WTC11 (cell line): ENCODE measurements at regions not wholly inside any gene's neighbourhood (a gene's known extent, or its start where the extent isn't known, plus 50 kb on each side); places are given as distances from the start of the nearest gene placed in this dataset.

Source experiments
- ATAC-seq: fragments of 200-7000 bp; cut with Tn5 transposase; 2 replicates; pipeline ENCODE4 v1.10.0; 2021; ENCODE audit warnings: mild to moderate bottlenecking, moderate library complexity
- CTCF ChIA-PET: fragments of 300-600 bp; sonication (Branson Sonifier 250); formaldehyde crosslinking; loops from one replicate; lab custom pipeline; 2021; ENCODE audit warnings: antibody characterized with exemption; lab: Charles Lee
- POLR2A ChIA-PET: fragments of 350-600 bp; sonication (Branson Sonifier 250); formaldehyde crosslinking; loops from one replicate; lab custom pipeline; 2021; ENCODE audit warnings: antibody characterized with exemption; lab: Charles Lee
- DNase-seq: peaks from one replicate; pipeline ENCODE4 v3.0.0; 2021; ENCODE audit warnings: low spot score
- H3K27ac Mint-ChIP-seq: 2 replicates; pipeline ENCODE4 v1.8.0; 2021; ENCODE audit warnings: mixed read lengths
- H3K27me3 Mint-ChIP-seq: 2 replicates; pipeline ENCODE4 v1.8.0; 2021; ENCODE audit warnings: low read depth, mild to moderate bottlenecking, moderate library complexity, mixed read lengths
- H3K36me3 Mint-ChIP-seq: 2 replicates; pipeline ENCODE4 v1.8.0; 2021; ENCODE audit warnings: mixed read lengths
- H3K4me1 Mint-ChIP-seq: 2 replicates; pipeline ENCODE4 v1.8.0; 2022; ENCODE audit warnings: mixed read lengths
- H3K4me3 Mint-ChIP-seq: 2 replicates; pipeline ENCODE4 v1.8.0; 2021; ENCODE audit warnings: mild to moderate bottlenecking, moderate library complexity, mixed read lengths
- H3K9me3 Mint-ChIP-seq: 2 replicates; pipeline ENCODE4 v1.8.0; 2021; ENCODE audit warnings: mixed read lengths
- CREM ChIP-seq: sonication (generic); formaldehyde crosslinking; IDR thresholded peaks from 2 replicates; pipeline ENCODE4 v1.8.1; 2022; ENCODE audit warnings: mild to moderate bottlenecking, missing genetic modification reagents, moderate library complexity
- EMX1 ChIP-seq: fragments of 250-450 bp; sonication (Bioruptor Pico); IDR thresholded peaks from 2 replicates; pipeline ENCODE4 v1.8.0; 2021; ENCODE audit warnings: mild to moderate bottlenecking
- FOXK1 ChIP-seq: sonication (generic); formaldehyde crosslinking; IDR thresholded peaks from 2 replicates; pipeline ENCODE4 v1.8.0; 2022; ENCODE audit warnings: mild to moderate bottlenecking, moderate library complexity, missing genetic modification reagents
- KAT7 ChIP-seq: sonication (generic); formaldehyde crosslinking; IDR thresholded peaks from 2 replicates; pipeline ENCODE4 v1.8.1; 2023; ENCODE audit warnings: missing genetic modification reagents, mild to moderate bottlenecking, borderline replicate concordance
- NR3C1 ChIP-seq: sonication (generic); formaldehyde crosslinking; conservative IDR thresholded peaks from 2 replicates; pipeline ENCODE4 v1.8.1; 2023; ENCODE audit warnings: low read depth, mild to moderate bottlenecking, missing genetic modification reagents
- SMAD4 ChIP-seq: sonication (generic); formaldehyde crosslinking; IDR thresholded peaks from 2 replicates; pipeline ENCODE4 v1.8.0; 2022; ENCODE audit warnings: mild to moderate bottlenecking, missing genetic modification reagents
- SOX15 ChIP-seq: fragments of 250-450 bp; sonication (Bioruptor Pico); IDR thresholded peaks from 2 replicates; pipeline ENCODE4 v1.9.0; 2021; ENCODE audit warnings: mild to moderate bottlenecking
- TEAD1 ChIP-seq: sonication (generic); formaldehyde crosslinking; IDR thresholded peaks from 2 replicates; pipeline ENCODE4 v1.8.0; 2022; ENCODE audit warnings: mild to moderate bottlenecking, missing genetic modification reagents
- TEAD4 ChIP-seq: sonication (generic); formaldehyde crosslinking; IDR thresholded peaks from 2 replicates; pipeline ENCODE4 v1.8.0; 2022; ENCODE audit warnings: mild to moderate bottlenecking, missing genetic modification reagents
- ZNF317 ChIP-seq: sonication (generic); formaldehyde crosslinking; IDR thresholded peaks from 2 replicates; pipeline ENCODE4 v1.8.1; 2023; ENCODE audit warnings: low read depth, mild to moderate bottlenecking, moderate library complexity, missing genetic modification reagents, borderline replicate concordance
- ZNF416 ChIP-seq: fragments of 250-450 bp; sonication (Bioruptor Pico); IDR thresholded peaks from 2 replicates; pipeline ENCODE4 v1.9.0; 2021; ENCODE audit warnings: mild to moderate bottlenecking, inconsistent platforms
- TF ChIP-seq, protein P1 (sequence below): sonication (generic); formaldehyde crosslinking; IDR thresholded peaks from 2 replicates; pipeline ENCODE4 v1.8.1; 2022; ENCODE audit warnings: mild to moderate bottlenecking, moderate library complexity, missing genetic modification reagents
- TF ChIP-seq, protein P2 (sequence below): sonication (generic); formaldehyde crosslinking; IDR thresholded peaks from 2 replicates; pipeline ENCODE4 v1.8.1; 2023; ENCODE audit warnings: mild to moderate bottlenecking, missing genetic modification reagents
- TF ChIP-seq, protein P3 (sequence below): fragments of 250-450 bp; sonication (Bioruptor Pico); IDR thresholded peaks from 2 replicates; pipeline ENCODE4 v1.9.0; 2021; ENCODE audit warnings: mild to moderate bottlenecking
- TF ChIP-seq, protein P4 (sequence below): fragments of 250-450 bp; sonication (Bioruptor Pico); IDR thresholded peaks from 2 replicates; pipeline ENCODE4 v1.8.0; 2021; ENCODE audit warnings: mild to moderate bottlenecking
- TF ChIP-seq, protein P5 (sequence below): fragments of 250-450 bp; sonication (Bioruptor Pico); conservative IDR thresholded peaks from 2 replicates; pipeline ENCODE4 v1.9.0; 2021; ENCODE audit warnings: mild to moderate bottlenecking
- TF ChIP-seq, protein P6 (sequence below): fragments of 250-450 bp; sonication (Bioruptor Pico); IDR thresholded peaks from 2 replicates; pipeline ENCODE4 v1.9.0; 2021; ENCODE audit warnings: moderate library complexity, mild to moderate bottlenecking, inconsistent platforms, borderline replicate concordance
- TF ChIP-seq, protein P7 (sequence below): sonication (generic); formaldehyde crosslinking; IDR thresholded peaks from 2 replicates; pipeline ENCODE4 v1.8.0; 2023; ENCODE audit warnings: missing genetic modification reagents
- TF ChIP-seq, protein P8 (sequence below): sonication (generic); formaldehyde crosslinking; IDR thresholded peaks from 2 replicates; pipeline ENCODE4 v1.8.0; 2022; ENCODE audit warnings: mild to moderate bottlenecking, missing genetic modification reagents

DNA sequence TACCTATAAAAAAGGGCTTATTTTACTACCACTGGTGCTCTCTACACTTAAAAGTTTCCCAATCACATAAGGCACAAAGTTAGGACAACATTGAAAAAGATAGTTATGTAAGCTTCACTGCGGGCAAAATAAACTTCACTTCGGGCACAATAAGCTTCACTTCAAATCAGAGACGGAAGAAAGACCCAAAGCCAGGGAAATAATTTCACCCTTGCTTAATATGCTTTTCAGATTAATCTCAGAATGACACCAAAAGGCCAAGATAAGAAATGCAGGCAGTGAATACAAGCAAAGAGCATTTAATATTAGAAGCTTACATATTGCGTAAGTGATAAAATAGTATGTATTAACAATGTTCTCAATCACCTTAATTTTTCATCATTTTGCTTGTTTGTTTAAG lies 444.2 kb downstream of the SETD4 start:
- ATAC-seq: no peak
- Mint-ChIP-seq H3K4me3 (no peak overlapping the region), H3K27ac (no peak overlapping the region), H3K27me3 (no peaks in the 10 kb centered on the region), H3K9me3 (peaks cover 4% of the 10 kb centered on the region; the same call in 1 of the 2 replicates)
- DNase-seq: no peak
- ChIA-PET CTCF (no interaction called here), POLR2A (no interaction called here)
- TF ChIP-seq ZNF317 (CRISPR knock-in tag) (no peak), FOXK1 (CRISPR knock-in tag) (no peak), KAT7 (CRISPR knock-in tag) (no peak)
- TF ChIP-seq, protein P1, sequence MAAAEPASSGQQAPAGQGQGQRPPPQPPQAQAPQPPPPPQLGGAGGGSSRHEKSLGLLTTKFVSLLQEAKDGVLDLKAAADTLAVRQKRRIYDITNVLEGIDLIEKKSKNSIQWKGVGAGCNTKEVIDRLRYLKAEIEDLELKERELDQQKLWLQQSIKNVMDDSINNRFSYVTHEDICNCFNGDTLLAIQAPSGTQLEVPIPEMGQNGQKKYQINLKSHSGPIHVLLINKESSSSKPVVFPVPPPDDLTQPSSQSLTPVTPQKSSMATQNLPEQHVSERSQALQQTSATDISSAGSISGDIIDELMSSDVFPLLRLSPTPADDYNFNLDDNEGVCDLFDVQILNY: no peak
- TF ChIP-seq, all 79 proteins: peak for 0
- Mint-ChIP-seq H3K4me1 (peaks cover 14% of the 10 kb centered on the region), H3K36me3 (no peaks in the 10 kb centered on the region)

DNA sequence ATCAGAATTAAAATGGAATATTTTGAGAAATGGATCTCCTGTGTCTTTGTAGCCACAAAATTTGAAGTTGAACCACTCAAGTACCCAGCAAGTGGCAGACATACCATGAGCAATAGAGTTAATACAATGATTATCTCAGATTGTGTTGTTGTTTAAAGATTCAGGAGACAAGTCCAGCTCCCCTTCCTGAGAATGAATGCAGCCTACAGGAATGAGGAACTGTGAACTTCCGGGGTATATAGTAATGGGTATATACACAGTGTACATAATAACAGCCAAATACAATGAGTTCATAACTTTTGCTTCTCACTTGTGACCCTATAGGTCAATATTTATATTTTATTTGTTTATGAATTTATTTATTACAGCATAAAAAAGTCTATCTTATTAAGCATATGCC lies 445.0 kb downstream of the SETD4 start:
- POLR2A ChIA-PET: no interaction called here
- CTCF ChIA-PET: no interaction called here
- Mint-ChIP-seq H3K27me3 (no peaks in the 10 kb centered on the region), H3K9me3 (no peaks in the 10 kb centered on the region), H3K36me3 (no peaks in the 10 kb centered on the region), H3K4me3 (no peak overlapping the region), H3K27ac (no peak overlapping the region), H3K4me1 (peaks cover 14% of the 10 kb centered on the region)
- TF ChIP-seq, protein P2, sequence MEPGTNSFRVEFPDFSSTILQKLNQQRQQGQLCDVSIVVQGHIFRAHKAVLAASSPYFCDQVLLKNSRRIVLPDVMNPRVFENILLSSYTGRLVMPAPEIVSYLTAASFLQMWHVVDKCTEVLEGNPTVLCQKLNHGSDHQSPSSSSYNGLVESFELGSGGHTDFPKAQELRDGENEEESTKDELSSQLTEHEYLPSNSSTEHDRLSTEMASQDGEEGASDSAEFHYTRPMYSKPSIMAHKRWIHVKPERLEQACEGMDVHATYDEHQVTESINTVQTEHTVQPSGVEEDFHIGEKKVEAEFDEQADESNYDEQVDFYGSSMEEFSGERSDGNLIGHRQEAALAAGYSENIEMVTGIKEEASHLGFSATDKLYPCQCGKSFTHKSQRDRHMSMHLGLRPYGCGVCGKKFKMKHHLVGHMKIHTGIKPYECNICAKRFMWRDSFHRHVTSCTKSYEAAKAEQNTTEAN (CRISPR knock-in tag): no peak
- TF ChIP-seq, protein P3, sequence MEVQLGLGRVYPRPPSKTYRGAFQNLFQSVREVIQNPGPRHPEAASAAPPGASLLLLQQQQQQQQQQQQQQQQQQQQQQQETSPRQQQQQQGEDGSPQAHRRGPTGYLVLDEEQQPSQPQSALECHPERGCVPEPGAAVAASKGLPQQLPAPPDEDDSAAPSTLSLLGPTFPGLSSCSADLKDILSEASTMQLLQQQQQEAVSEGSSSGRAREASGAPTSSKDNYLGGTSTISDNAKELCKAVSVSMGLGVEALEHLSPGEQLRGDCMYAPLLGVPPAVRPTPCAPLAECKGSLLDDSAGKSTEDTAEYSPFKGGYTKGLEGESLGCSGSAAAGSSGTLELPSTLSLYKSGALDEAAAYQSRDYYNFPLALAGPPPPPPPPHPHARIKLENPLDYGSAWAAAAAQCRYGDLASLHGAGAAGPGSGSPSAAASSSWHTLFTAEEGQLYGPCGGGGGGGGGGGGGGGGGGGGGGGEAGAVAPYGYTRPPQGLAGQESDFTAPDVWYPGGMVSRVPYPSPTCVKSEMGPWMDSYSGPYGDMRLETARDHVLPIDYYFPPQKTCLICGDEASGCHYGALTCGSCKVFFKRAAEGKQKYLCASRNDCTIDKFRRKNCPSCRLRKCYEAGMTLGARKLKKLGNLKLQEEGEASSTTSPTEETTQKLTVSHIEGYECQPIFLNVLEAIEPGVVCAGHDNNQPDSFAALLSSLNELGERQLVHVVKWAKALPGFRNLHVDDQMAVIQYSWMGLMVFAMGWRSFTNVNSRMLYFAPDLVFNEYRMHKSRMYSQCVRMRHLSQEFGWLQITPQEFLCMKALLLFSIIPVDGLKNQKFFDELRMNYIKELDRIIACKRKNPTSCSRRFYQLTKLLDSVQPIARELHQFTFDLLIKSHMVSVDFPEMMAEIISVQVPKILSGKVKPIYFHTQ: no peak
- TF ChIP-seq, protein P1: no peak
- TF ChIP-seq TEAD4 (CRISPR knock-in tag) (no peak), ZNF416 (CRISPR knock-in tag) (no peak), NR3C1 (CRISPR knock-in tag) (no peak), EMX1 (CRISPR knock-in tag) (no peak), TEAD1 (no peak), CREM (no peak)
- TF ChIP-seq, protein P4, sequence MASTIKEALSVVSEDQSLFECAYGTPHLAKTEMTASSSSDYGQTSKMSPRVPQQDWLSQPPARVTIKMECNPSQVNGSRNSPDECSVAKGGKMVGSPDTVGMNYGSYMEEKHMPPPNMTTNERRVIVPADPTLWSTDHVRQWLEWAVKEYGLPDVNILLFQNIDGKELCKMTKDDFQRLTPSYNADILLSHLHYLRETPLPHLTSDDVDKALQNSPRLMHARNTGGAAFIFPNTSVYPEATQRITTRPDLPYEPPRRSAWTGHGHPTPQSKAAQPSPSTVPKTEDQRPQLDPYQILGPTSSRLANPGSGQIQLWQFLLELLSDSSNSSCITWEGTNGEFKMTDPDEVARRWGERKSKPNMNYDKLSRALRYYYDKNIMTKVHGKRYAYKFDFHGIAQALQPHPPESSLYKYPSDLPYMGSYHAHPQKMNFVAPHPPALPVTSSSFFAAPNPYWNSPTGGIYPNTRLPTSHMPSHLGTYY: no peak
- no peak for DNase-seq
- ATAC-seq: no peak

DNA sequence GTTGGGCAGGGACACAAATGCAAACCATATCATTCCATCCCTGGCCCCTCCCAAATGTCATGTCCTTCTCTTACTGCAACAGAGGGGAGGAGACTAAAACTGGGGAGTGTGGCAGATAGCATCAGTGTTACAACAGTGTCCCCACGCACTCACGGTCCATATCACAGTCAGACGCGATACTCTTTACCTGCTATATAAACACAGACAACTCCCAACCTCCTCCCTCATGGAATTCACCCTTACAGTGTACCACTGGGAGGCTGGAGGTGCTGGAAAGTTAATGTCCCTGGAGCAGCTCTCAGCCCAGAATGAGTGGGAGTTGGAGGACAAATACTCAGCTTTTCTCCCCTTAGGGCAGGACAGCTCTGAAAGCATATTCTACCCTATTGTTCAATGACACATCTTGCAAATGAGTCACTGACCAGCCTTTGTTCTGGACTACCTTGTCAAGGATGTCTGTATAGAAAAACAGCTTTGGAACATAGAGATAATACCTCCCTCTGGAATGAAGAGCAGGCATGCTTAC lies 445.9 kb downstream of the SETD4 start:
- no peaks in the 10 kb centered on the region for H3K36me3 Mint-ChIP-seq
- H3K27me3 Mint-ChIP-seq: no peaks in the 10 kb centered on the region
- ChIA-PET CTCF (no interaction called here), POLR2A (no interaction called here)
- peaks cover 14% of the 10 kb centered on the region for H3K4me1 Mint-ChIP-seq
- no peak for ATAC-seq
- H3K9me3 Mint-ChIP-seq: no peaks in the 10 kb centered on the region
- H3K27ac Mint-ChIP-seq: no peak overlapping the region
- DNase-seq: no peak
- no peak overlapping the region for H3K4me3 Mint-ChIP-seq
- no peak for TF ChIP-seq SMAD4
- TF ChIP-seq, protein P5, sequence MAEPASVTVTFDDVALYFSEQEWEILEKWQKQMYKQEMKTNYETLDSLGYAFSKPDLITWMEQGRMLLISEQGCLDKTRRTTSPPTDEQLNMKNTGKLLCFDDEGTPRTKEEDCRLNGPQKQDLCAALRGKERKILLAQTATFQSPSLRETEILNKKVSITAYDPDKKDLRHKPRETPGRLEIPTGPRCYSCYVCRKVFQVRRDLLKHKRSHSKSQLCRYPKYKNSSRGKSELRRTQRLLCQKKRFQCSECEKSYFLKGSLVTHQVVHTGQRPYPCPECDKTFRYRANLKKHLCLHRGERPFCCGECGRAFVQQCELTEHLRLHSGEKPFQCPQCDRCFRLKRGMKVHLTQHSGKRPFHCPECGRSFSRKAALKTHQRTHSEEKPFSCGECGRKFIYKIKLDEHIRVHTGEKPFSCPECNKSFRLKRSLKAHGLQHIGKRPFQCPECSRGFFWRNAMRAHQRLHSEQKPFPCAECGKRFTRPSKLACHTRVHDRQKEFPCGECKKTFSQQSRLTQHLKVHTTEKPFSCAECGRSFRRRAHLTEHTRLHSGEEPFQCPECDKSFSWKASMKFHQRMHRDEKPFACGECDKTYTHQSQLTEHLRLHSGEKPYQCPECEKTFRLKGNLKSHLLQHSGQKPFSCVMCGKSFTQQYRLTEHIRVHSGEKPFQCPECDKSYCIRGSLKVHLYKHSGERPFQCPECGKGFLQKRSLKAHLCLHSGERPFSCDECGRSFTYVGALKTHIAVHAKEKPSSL (CRISPR knock-in tag): no peak
- TF ChIP-seq, protein P6, sequence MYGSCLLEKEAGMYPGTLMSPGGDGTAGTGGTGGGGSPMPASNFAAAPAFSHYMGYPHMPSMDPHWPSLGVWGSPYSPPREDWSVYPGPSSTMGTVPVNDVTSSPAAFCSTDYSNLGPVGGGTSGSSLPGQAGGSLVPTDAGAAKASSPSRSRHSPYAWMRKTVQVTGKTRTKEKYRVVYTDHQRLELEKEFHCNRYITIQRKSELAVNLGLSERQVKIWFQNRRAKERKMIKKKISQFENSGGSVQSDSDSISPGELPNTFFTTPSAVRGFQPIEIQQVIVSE (CRISPR knock-in tag): no peak
- TF ChIP-seq SOX15 (CRISPR knock-in tag): no peak
- TF ChIP-seq, protein P7, sequence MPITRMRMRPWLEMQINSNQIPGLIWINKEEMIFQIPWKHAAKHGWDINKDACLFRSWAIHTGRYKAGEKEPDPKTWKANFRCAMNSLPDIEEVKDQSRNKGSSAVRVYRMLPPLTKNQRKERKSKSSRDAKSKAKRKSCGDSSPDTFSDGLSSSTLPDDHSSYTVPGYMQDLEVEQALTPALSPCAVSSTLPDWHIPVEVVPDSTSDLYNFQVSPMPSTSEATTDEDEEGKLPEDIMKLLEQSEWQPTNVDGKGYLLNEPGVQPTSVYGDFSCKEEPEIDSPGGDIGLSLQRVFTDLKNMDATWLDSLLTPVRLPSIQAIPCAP (CRISPR knock-in tag): no peak
- TF ChIP-seq, protein P8, sequence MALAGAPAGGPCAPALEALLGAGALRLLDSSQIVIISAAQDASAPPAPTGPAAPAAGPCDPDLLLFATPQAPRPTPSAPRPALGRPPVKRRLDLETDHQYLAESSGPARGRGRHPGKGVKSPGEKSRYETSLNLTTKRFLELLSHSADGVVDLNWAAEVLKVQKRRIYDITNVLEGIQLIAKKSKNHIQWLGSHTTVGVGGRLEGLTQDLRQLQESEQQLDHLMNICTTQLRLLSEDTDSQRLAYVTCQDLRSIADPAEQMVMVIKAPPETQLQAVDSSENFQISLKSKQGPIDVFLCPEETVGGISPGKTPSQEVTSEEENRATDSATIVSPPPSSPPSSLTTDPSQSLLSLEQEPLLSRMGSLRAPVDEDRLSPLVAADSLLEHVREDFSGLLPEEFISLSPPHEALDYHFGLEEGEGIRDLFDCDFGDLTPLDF (CRISPR knock-in tag): no peak
- TF ChIP-seq, all 79 proteins: peak for 0
